ENCODE measurements at regions not wholly inside any gene's neighbourhood (a gene's known extent, or its start where the extent isn't known, plus 50 kb on each side); places are given as distances from the start of the nearest gene placed in this dataset.

- TF ChIP-seq ARNT (IDR thresholded peaks at IDR 0.05) = no peak
- TF ChIP-seq FOXK2 (IDR thresholded peaks at IDR 0.05) = no peak
- no peak for TF ChIP-seq FOXM1 (IDR thresholded peaks at IDR 0.05; ENCODE audit: borderline replicate concordance)
- TF ChIP-seq BHLHE40 (IDR thresholded peaks at IDR 0.05; ENCODE audit: borderline replicate concordance) = no peak
- no peak for TF ChIP-seq SP1 (IDR thresholded peaks at IDR 0.05)
- no peak for TF ChIP-seq NFRKB (IDR thresholded peaks at IDR 0.05)
- TF ChIP-seq SUZ12 (IDR thresholded peaks at IDR 0.05) = no peak
- no peak for TF ChIP-seq ELF4 (IDR thresholded peaks at IDR 0.05)
- no peak for TF ChIP-seq LEF1 (IDR thresholded peaks at IDR 0.05; ENCODE audit: borderline replicate concordance)
- TF ChIP-seq TARDBP (IDR thresholded peaks at IDR 0.05) = no peak
- TF ChIP-seq HDGF (IDR thresholded peaks at IDR 0.05; ENCODE audit: borderline replicate concordance) = no peak
These were observed 510.8 kb downstream of the PLOD2 start for GRCh38 chr3:145650170-145650569.
